ENCODE measurements at regions not wholly inside any gene's neighbourhood (a gene's known extent, or its start where the extent isn't known, plus 50 kb on each side); places are given as distances from the start of the nearest gene placed in this dataset.

- dilution Hi-C loops (cut with MboI; ENCODE audit: extremely low pct_ligation_motif_present, low sequenced_read_pairs) = no loop called here
- TF ChIP-seq EZH2 (IDR thresholded peaks at IDR 0.05; ENCODE audit: low read length) = no peak
- no peak for TF ChIP-seq CTCF (optimal IDR thresholded peaks at IDR 0.05 in 1 of 3, IDR thresholded peaks at IDR 0.05 in 1 of 3, conservative IDR thresholded peaks at IDR 0.05 in 1 of 3; ENCODE audit: extremely low read depth in 1 of 3, insufficient read depth in 2 of 3, low read length in 3 of 3)
- Histone ChIP-seq H3K27me3 (ENCODE audit: control insufficient read depth, extremely low read depth, insufficient read depth, low read length) (no peaks in the 10 kb centered on the region), H3K9ac (ENCODE audit: control insufficient read depth, extremely low read depth, insufficient read depth, low read length) (no peak overlapping the region), H3K4me3 (ENCODE audit: control insufficient read depth in 2 of 3, extremely low read depth in 1 of 3, insufficient read depth in 2 of 3, low read depth in 1 of 3, low read length in 3 of 3) (no peak overlapping the region), H3K79me2 (ENCODE audit: control insufficient read depth, insufficient read depth, low read length) (no peaks in the 10 kb centered on the region), H3K27ac (ENCODE audit: control insufficient read depth, insufficient read depth, low read length) (no peak overlapping the region), H3K4me2 (ENCODE audit: control insufficient read depth, extremely low read depth, insufficient read depth, low read depth, low read length) (no peak overlapping the region), H3K36me3 (ENCODE audit: control insufficient read depth in 2 of 2, extremely low read depth in 1 of 2, insufficient read depth in 2 of 2, low read length in 2 of 2) (no peaks in the 10 kb centered on the region), H3K9me3 (ENCODE audit: control insufficient read depth, low read depth, low read length) (no peaks in the 10 kb centered on the region), H2AFZ (ENCODE audit: control insufficient read depth, low read length) (no peak overlapping the region), H3K4me1 (ENCODE audit: control insufficient read depth, extremely low read depth, insufficient read depth, low read length) (no peaks in the 10 kb centered on the region), H3K9me1 (ENCODE audit: control insufficient read depth, extremely low read depth, insufficient read depth, low read length) (no peaks in the 10 kb centered on the region), H4K20me1 (ENCODE audit: control insufficient read depth, extremely low read depth, insufficient read depth, low read length) (no peaks in the 10 kb centered on the region)
- no peak for DNase-seq (ENCODE audit: low read depth, low spot score)
- no peak for FAIRE-seq
Measured at GRCh38 chr10:42969147-42969546, 107.7 kb upstream of the RET start.

- Histone ChIP-seq H3K27me3 (ENCODE audit: control insufficient read depth, extremely low read depth, insufficient read depth, low read length) (peaks cover 2% of the 10 kb centered on the region), H3K4me1 (ENCODE audit: control insufficient read depth, extremely low read depth, insufficient read depth, low read length) (no peaks in the 10 kb centered on the region), H3K79me2 (ENCODE audit: control insufficient read depth, insufficient read depth, low read length) (no peaks in the 10 kb centered on the region), H3K9me3 (ENCODE audit: control insufficient read depth, low read depth, low read length) (no peaks in the 10 kb centered on the region), H3K36me3 (ENCODE audit: control insufficient read depth in 2 of 2, extremely low read depth in 1 of 2, insufficient read depth in 2 of 2, low read length in 2 of 2) (no peaks in the 10 kb centered on the region), H3K9me1 (ENCODE audit: control insufficient read depth, extremely low read depth, insufficient read depth, low read length) (no peaks in the 10 kb centered on the region), H3K9ac (ENCODE audit: control insufficient read depth, extremely low read depth, insufficient read depth, low read length) (no peak overlapping the region), H3K4me3 (ENCODE audit: control insufficient read depth in 2 of 3, extremely low read depth in 1 of 3, insufficient read depth in 2 of 3, low read depth in 1 of 3, low read length in 3 of 3) (no peak overlapping the region), H3K4me2 (ENCODE audit: control insufficient read depth, extremely low read depth, insufficient read depth, low read depth, low read length) (no peak overlapping the region), H2AFZ (ENCODE audit: control insufficient read depth, low read length) (no peak overlapping the region), H3K27ac (ENCODE audit: control insufficient read depth, insufficient read depth, low read length) (no peak overlapping the region), H4K20me1 (ENCODE audit: control insufficient read depth, extremely low read depth, insufficient read depth, low read length) (no peaks in the 10 kb centered on the region)
- FAIRE-seq = no peak
- DNase-seq (ENCODE audit: low read depth, low spot score) = no peak
- dilution Hi-C loops (cut with MboI; ENCODE audit: extremely low pct_ligation_motif_present, low sequenced_read_pairs) = no loop called here
- TF ChIP-seq CTCF (optimal IDR thresholded peaks at IDR 0.05 in 1 of 3, IDR thresholded peaks at IDR 0.05 in 1 of 3, conservative IDR thresholded peaks at IDR 0.05 in 1 of 3; ENCODE audit: extremely low read depth in 1 of 3, insufficient read depth in 2 of 3, low read length in 3 of 3) = no peak
- TF ChIP-seq EZH2 (IDR thresholded peaks at IDR 0.05; ENCODE audit: low read length) = no peak
Measured at GRCh38 chr10:42969909-42970308, 107.0 kb upstream of the RET start.
